HG03280 (cell line): ENCODE measurements at regions not wholly inside any gene's neighbourhood (a gene's known extent, or its start where the extent isn't known, plus 50 kb on each side); places are given as distances from the start of the nearest gene placed in this dataset.

Experiments
- ATAC-seq: cut with Tn5 transposase; IDR thresholded peaks from one replicate; pipeline ENCODE4 v1.9.1; 2021; ENCODE audit warnings: mild to moderate bottlenecking, moderate library complexity; ENCODE audit not compliant: unreplicated experiment

- no peak for ATAC-seq
Observed at GRCh38 chr11:116510886-116511650, 261.7 kb downstream of the BUD13 start.

DNA sequence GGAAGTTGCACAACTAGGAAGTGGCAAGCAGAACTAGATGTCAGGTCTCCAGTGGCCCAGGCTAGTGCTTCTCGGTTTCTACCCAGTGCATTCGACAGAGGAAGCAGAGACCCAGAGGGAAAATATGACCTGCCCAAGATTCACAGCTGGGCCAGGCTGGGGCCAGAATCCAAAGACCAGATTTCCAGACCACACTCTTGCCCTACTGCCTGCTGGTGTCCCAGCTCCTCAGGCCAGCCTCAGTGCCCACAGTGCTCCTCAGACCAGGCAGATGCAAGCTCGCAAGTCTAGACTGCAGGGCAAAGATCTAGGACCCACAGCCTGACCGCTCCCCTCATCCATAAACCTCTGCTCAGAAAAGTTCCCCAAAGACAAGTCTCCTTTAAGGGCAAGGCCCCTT is 262.6 kb downstream of the BUD13 start:
- ATAC-seq = no peak

DNA sequence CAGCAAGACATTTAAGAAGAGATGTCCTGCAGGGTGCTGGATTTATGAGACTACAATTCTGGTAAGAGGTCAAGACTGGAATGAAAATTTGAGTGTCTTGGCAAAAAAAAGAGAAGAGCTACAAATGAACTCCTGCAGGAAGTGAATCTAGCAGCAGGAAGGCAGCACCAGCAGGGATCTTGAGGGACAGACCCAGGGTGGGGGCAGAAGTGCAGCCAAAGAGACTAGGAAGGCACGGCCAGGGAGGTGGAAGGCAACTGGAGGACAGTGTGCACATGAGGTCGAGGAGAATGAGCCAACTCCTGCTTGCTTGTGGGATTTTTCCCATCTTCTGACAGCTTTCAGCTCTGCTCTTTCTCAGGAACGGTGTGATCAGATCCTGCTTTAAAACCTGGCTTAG is 263.2 kb downstream of the BUD13 start:
- no peak for ATAC-seq

- ATAC-seq = no peak
Observed at GRCh38 chr11:116507849-116508695, 264.7 kb downstream of the BUD13 start.

DNA sequence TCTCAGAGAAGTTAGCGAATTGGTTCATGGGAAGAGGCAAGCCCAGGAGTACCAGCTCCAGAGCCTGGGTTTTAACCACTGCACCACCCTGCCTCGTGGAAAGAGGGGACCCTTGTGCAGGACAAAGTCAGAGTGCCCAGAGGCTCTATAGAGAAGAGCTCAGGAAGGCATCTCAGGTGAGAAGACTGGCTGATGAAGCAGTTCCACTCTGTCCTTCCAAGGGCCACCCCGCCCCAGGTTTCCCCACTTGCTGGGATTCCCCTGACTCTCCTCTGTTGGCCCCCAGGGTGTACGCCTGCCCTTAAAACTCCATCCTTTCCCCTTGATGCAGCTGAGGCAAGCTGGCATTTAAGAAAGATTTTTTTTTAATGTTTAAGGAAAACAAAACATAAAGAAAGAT is 265.8 kb downstream of the BUD13 start:
- no peak for ATAC-seq

GRCh38 chr11:116506263-116506825 is 266.4 kb downstream of the BUD13 start:
- ATAC-seq = no peak

DNA sequence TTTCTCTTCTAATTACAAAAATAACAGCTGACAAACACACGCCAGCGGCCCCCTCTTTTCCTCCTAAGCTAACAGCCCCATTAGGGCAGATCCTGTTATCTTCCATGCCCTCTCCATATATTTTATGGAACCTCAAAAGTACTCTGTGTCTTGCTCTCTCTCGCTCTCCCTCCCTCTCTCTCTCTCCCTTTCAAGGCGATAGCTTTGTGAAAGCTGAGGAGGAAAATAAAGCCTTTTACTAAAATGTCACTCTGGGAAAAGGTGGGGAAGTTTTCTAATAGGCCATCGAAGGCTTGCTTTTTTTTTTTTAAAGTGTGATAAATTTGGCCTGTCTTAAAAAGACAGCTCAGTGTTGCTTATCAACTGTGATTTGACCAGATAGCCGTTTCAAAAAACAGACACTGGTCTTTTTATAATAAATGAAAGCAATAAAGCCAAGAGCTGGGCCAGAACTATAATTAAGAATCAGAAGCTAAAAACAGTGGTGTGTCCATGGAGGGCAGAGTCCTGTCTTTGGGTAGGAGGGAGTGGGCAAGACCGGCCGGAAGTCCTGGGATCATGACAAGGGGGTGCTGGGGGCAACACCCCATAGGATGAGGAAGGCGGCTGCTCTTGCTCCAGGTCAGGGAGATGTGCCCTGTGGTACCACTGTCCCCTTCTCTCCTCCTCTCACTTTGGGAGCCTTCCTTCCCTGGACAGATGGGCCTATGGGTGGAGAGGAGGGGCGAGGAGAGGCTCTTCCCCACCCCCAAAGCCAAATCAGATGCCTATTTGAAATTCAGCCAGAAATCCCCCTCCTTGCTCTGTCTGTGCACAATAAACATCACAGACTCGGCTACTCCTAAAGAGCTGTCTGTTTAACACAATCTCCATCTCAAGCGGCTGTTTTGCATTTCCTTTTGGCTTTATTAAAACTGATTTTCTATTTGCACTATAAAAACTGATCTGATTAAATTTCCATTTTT is 267.2 kb downstream of the BUD13 start:
- ATAC-seq = no peak

- no peak for ATAC-seq
Observed at GRCh38 chr11:116504541-116505297, 268.1 kb downstream of the BUD13 start.

- no peak for ATAC-seq
Observed at GRCh38 chr11:116503216-116504160, 269.3 kb downstream of the BUD13 start.

- ATAC-seq = no peak
Observed at GRCh38 chr11:116502641-116503061, 270.1 kb downstream of the BUD13 start.

GRCh38 chr11:116501728-116502127 is 271.1 kb downstream of the BUD13 start:
- ATAC-seq = no peak

GRCh38 chr11:116500947-116501602 is 271.7 kb downstream of the BUD13 start:
- no peak for ATAC-seq

GRCh38 chr11:116500026-116500946 is 272.5 kb downstream of the BUD13 start:
- no peak for ATAC-seq

DNA sequence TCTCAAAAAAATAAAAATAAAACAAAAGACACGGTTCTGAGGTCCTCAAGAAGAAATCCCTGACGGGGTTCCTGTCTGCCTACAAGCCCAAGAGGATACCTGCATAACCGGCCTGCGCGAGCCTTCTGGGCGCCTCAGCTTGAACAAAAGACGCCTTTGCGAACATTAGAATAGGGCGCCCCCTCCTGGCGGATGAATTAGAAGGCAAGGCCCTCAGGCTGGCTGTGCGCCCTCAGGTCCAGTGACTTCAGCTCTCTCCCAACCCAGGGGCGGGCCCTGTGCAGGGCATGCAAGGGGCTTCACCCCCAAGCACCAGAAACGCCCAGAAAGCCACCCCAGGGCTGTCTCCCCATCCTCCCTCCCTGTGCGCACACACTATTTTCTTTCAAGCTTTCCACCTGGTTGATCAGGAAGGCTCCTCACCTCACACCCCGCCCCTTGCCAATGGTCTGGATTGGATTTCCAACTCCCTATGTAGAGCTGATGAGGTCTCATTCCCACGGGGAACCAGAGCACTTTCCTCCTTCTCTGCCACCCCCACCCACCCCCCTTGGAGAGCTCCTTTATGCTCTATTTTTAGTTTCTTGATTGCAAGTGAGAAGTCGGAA is 273.3 kb downstream of the BUD13 start:
- no peak for ATAC-seq

GRCh38 chr11:116498161-116498560 is 274.6 kb downstream of the BUD13 start:
- no peak for ATAC-seq

- no peak for ATAC-seq
Observed at GRCh38 chr11:116492600-116492999, 280.2 kb downstream of the BUD13 start.
